ENCODE measurements at regions not wholly inside any gene's neighbourhood (a gene's known extent, or its start where the extent isn't known, plus 50 kb on each side); places are given as distances from the start of the nearest gene placed in this dataset.

DNA sequence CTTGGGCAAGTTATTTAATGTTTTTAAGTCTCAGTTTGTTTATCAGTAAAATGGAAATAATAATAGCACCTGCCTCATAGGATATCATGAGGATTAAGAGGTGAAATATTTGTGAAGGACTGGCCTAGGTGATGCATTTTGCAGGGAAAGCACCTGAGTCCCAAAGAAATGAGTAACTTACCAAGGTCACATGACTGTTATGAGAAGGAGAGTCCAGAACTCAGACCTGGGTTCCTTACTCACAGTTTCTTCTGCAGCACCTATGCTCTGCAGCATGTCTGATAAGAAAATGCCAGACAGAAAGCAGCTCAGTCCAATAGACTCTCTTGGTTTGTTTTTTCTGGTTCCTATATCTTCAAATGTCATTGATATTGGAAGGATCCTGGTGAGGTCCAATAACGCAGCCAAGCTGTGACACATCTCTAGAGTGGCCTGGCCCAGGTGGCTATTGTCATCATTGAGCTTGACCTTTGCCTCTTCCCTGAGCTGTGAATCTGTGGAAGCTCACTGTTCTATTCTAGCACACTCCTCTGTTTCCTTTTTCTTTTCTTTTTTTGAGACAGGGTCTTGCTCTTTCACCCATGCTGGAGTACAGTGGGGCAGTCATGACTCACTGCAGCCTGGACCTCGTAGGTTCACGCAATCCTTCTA is 174.7 kb upstream of the NAV2 start:
- ATAC-seq (ENCODE audit: insufficient read depth, low FRiP score): no peak
- WGBS, 2 donors: 91 to 93% methylated on average over 3 of the region's 3 CpGs
- TF ChIP-seq, protein P1, sequence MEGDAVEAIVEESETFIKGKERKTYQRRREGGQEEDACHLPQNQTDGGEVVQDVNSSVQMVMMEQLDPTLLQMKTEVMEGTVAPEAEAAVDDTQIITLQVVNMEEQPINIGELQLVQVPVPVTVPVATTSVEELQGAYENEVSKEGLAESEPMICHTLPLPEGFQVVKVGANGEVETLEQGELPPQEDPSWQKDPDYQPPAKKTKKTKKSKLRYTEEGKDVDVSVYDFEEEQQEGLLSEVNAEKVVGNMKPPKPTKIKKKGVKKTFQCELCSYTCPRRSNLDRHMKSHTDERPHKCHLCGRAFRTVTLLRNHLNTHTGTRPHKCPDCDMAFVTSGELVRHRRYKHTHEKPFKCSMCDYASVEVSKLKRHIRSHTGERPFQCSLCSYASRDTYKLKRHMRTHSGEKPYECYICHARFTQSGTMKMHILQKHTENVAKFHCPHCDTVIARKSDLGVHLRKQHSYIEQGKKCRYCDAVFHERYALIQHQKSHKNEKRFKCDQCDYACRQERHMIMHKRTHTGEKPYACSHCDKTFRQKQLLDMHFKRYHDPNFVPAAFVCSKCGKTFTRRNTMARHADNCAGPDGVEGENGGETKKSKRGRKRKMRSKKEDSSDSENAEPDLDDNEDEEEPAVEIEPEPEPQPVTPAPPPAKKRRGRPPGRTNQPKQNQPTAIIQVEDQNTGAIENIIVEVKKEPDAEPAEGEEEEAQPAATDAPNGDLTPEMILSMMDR (IDR thresholded peaks at IDR 0.05; ENCODE audit: control extremely low read depth, extremely low read depth): no peak
- Histone ChIP-seq H3K27me3 (ENCODE audit: control insufficient read depth in 3 of 3, insufficient read depth in 3 of 3, low read length in 2 of 3) (peaks cover 0 to 2% (median under 1%) of the 10 kb centered on the region in 3 donors), H3K9me3 (ENCODE audit: control insufficient read depth in 4 of 4, insufficient read depth in 3 of 4, low read length in 3 of 4) (no peaks in the 10 kb centered on the region), H3K36me3 (ENCODE audit: control insufficient read depth in 4 of 4, insufficient read depth in 4 of 4, low read length in 4 of 4) (no peaks in the 10 kb centered on the region), H3K4me3 (no peak overlapping the region), H3K27ac (ENCODE audit: low read depth in 1 of 2, low read length in 1 of 2) (no peak overlapping the region), H3K4me1 (ENCODE audit: control insufficient read depth in 5 of 5, insufficient read depth in 5 of 5, low read length in 5 of 5) (peaks cover 0 to 6% (median 3%) of the 10 kb centered on the region in 5 donors), H3K9ac (ENCODE audit: insufficient read depth in 1 of 2, low read length in 2 of 2) (no peak overlapping the region)
- DNase-seq: no peak

DNA sequence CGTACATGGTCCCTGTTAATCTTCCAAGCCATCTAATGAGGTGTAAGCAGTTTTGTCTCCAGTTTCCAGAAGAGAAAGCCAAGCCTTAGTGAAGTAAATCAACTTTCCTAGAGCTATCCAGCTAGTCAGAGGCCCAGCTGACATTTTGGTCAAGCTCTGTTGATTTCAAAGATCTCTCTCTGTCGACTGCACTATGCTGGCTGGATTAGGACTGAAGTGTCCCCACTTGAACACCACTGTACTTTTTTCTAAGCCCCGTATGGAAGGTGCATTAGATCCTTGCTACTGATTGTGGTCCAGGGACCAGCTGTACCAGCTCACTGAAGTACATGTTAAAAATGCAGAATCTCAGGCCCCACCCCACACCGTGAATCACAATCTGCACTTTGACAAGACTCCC is 176.5 kb upstream of the NAV2 start:
- peaks cover 0 to 6% (median 1%) of the 10 kb centered on the region in 5 donors for H3K4me1 ChIP-seq (ENCODE audit: control insufficient read depth in 5 of 5, insufficient read depth in 5 of 5, low read length in 5 of 5)
- no peak for ATAC-seq (ENCODE audit: insufficient read depth, low FRiP score)
- no peak overlapping the region for H3K9ac ChIP-seq (ENCODE audit: insufficient read depth in 1 of 2, low read length in 2 of 2)
- TF ChIP-seq, protein P1 (IDR thresholded peaks at IDR 0.05; ENCODE audit: control extremely low read depth, extremely low read depth): no peak
- peaks cover 0 to 2% (median 0%) of the 10 kb centered on the region in 3 donors for H3K27me3 ChIP-seq (ENCODE audit: control insufficient read depth in 3 of 3, insufficient read depth in 3 of 3, low read length in 2 of 3)
- no peak overlapping the region for H3K27ac ChIP-seq (ENCODE audit: low read depth in 1 of 2, low read length in 1 of 2)
- H3K4me3 ChIP-seq: no peak overlapping the region
- peak in 2 of 3 donors; percentile 10 to 45 for DNase-seq
- 64 to 73% methylated on average over 4 of the region's 4 CpGs for WGBS, 2 donors
- no peaks in the 10 kb centered on the region for H3K36me3 ChIP-seq (ENCODE audit: control insufficient read depth in 4 of 4, insufficient read depth in 4 of 4, low read length in 4 of 4)
- no peaks in the 10 kb centered on the region for H3K9me3 ChIP-seq (ENCODE audit: control insufficient read depth in 4 of 4, insufficient read depth in 3 of 4, low read length in 3 of 4)

DNA sequence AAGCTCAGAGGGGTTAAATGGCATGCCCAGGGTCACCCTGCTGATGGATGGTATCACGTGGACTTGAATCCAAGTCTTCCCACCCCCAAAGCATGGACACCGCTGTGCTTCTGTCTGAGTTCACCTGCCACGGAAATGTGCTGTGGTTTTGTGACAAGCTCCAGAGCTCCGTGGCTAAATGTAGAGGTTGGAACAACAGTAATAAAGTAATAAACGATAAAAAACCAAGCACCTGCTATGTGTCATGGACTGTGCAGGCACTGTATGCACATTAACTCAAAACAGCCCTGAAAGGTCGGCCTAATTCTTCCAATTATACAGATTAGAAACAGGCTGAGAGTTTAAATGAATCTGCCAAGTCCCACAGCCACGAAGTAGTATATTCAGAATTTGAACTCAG is 182.1 kb upstream of the NAV2 start:
- Histone ChIP-seq H3K27ac (ENCODE audit: low read depth in 1 of 2, low read length in 1 of 2) (no peak overlapping the region), H3K9ac (ENCODE audit: insufficient read depth in 1 of 2, low read length in 2 of 2) (no peak overlapping the region), H3K27me3 (ENCODE audit: control insufficient read depth in 3 of 3, insufficient read depth in 3 of 3, low read length in 2 of 3) (peaks cover 0 to 3% (median 0%) of the 10 kb centered on the region in 3 donors), H3K4me3 (no peak overlapping the region), H3K9me3 (ENCODE audit: control insufficient read depth in 4 of 4, insufficient read depth in 3 of 4, low read length in 3 of 4) (no peaks in the 10 kb centered on the region), H3K36me3 (ENCODE audit: control insufficient read depth in 4 of 4, insufficient read depth in 4 of 4, low read length in 4 of 4) (no peaks in the 10 kb centered on the region), H3K4me1 (ENCODE audit: control insufficient read depth in 5 of 5, insufficient read depth in 5 of 5, low read length in 5 of 5) (peaks cover 0 to 4% (median 0%) of the 10 kb centered on the region in 5 donors)
- ATAC-seq (ENCODE audit: insufficient read depth, low FRiP score): no peak
- WGBS, 2 donors: 82 to 87% methylated on average over 7 of the region's 7 CpGs
- no peak for DNase-seq
- TF ChIP-seq, protein P1 (IDR thresholded peaks at IDR 0.05; ENCODE audit: control extremely low read depth, extremely low read depth): no peak

DNA sequence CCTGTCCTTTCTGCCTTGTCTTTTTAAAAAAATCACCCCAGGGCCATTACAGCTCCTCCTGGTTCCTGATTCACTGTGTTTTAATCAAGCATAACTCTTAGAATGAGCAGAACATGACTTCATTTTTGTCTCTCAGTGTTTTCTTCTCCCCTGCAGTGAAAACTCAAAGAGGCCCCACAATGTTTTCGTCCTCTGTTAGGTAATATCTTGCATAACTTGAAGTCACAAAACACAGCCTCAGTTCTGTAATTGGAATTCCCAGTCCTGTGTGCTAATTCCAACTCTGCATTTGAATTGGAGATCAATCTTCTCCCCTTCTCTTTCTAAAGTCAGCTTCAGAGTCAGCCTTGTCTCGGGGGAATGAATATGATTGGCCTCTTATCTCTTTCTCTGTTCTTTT is 186.5 kb upstream of the NAV2 start:
- Histone ChIP-seq H3K4me3 (no peak overlapping the region), H3K27me3 (ENCODE audit: control insufficient read depth in 3 of 3, insufficient read depth in 3 of 3, low read length in 2 of 3) (peaks cover 0 to 3% (median 0%) of the 10 kb centered on the region in 3 donors), H3K27ac (ENCODE audit: low read depth in 1 of 2, low read length in 1 of 2) (no peak overlapping the region), H3K9ac (ENCODE audit: insufficient read depth in 1 of 2, low read length in 2 of 2) (no peak overlapping the region), H3K36me3 (ENCODE audit: control insufficient read depth in 4 of 4, insufficient read depth in 4 of 4, low read length in 4 of 4) (no peaks in the 10 kb centered on the region), H3K4me1 (ENCODE audit: control insufficient read depth in 5 of 5, insufficient read depth in 5 of 5, low read length in 5 of 5) (peaks cover 0 to 4% (median under 1%) of the 10 kb centered on the region in 5 donors), H3K9me3 (ENCODE audit: control insufficient read depth in 4 of 4, insufficient read depth in 3 of 4, low read length in 3 of 4) (no peaks in the 10 kb centered on the region)
- WGBS, 2 donors: 73 to 77% methylated on average over 2 of the region's 2 CpGs
- TF ChIP-seq, protein P1 (IDR thresholded peaks at IDR 0.05; ENCODE audit: control extremely low read depth, extremely low read depth): no peak
- ATAC-seq (ENCODE audit: insufficient read depth, low FRiP score) (no peak), DNase-seq (no peak)

Measured in lung (tissue), 11 donors.